B cell (primary cell): ENCODE measurements at regions not wholly inside any gene's neighbourhood (a gene's known extent, or its start where the extent isn't known, plus 50 kb on each side); places are given as distances from the start of the nearest gene placed in this dataset.

ENCODE experiments used
- ATAC-seq: fragments of 200-7000 bp; cut with Tn5 transposase; one replicate; pipeline ENCODE4 v1.10.0; 2021; ENCODE audit warnings: low read depth, mild to moderate bottlenecking, moderate number of reproducible peaks, moderate library complexity
- CTCF ChIA-PET: fragments of 350-600 bp; sonication (Branson Sonifier 250); formaldehyde crosslinking; loops from one replicate; lab custom pipeline; 2021; ENCODE audit warnings: antibody characterized with exemption, inconsistent platforms; lab: Charles Lee
- POLR2A ChIA-PET: fragments of 350-600 bp; sonication (Branson Sonifier 250); formaldehyde crosslinking; loops from one replicate; lab custom pipeline; 2021; ENCODE audit warnings: antibody characterized with exemption; lab: Charles Lee
- DNase-seq: peaks from one replicate; pipeline ENCODE4 v3.0.0; 2013
- H2AFZ ChIP-seq: 2 replicates; pipeline ENCODE4 v1.6.1; 2012; ENCODE audit warnings: mild to moderate bottlenecking, low read depth, low read length; ENCODE audit not compliant: insufficient read depth, poor library complexity, severe bottlenecking
- H3K27ac ChIP-seq, 2 donors: 1 replicate in 1 of 2; 2 replicates in 1 of 2; pipeline ENCODE4 v1.5.1; 2012 to 2013; ENCODE audit warnings: low read length in 2 of 2, mild to moderate bottlenecking in 2 of 2, moderate library complexity in 1 of 2
- H3K27me3 ChIP-seq, 4 experiments: fragments of 200-600 bp in 1 of 4; sonication (generic) in 1 of 4; replicated peaks in 1 of 4; 1 replicate in 2 of 4; 2 replicates in 2 of 4; pipeline versions ENCODE4 v1.6.1 to v1.7.0; 2013 to 2016; ENCODE audit warnings: low read length in 3 of 4, mild to moderate bottlenecking in 2 of 4, mixed read lengths in 1 of 4, moderate library complexity in 1 of 4; ENCODE audit not compliant: insufficient read depth in 4 of 4, control insufficient read depth in 3 of 4; ENCODE audit errors: control extremely low read depth in 1 of 4
- H3K36me3 ChIP-seq, 2 experiments: replicated peaks in 1 of 2; 1 replicate in 1 of 2; 2 replicates in 1 of 2; pipeline versions ENCODE4 v1.6.1 to v1.7.1; 2013; ENCODE audit warnings: low read length in 1 of 2; ENCODE audit not compliant: insufficient read depth in 2 of 2, control insufficient read depth in 1 of 2; ENCODE audit errors: control extremely low read depth in 1 of 2, extremely low read depth in 1 of 2
- H3K4me1 ChIP-seq, 2 donors: fragments of 200-600 bp in 1 of 2; sonication (generic) in 1 of 2; 1 replicate in 1 of 2; 2 replicates in 1 of 2; pipeline versions ENCODE4 v1.5.1 to v1.6.1; 2013 to 2017; ENCODE audit warnings: low read length in 2 of 2; ENCODE audit not compliant: control insufficient read depth in 2 of 2, insufficient read depth in 2 of 2
- H3K4me2 ChIP-seq: replicated peaks from 2 replicates; pipeline ENCODE3; 2012; ENCODE audit warnings: mild to moderate bottlenecking, low read depth, low read length; ENCODE audit not compliant: poor library complexity, severe bottlenecking
- H3K4me3 ChIP-seq, 5 experiments: fragments of 200-600 bp in 1 of 5; sonication (generic) in 1 of 5; 1 replicate in 3 of 5; 2 replicates in 2 of 5; pipeline versions ENCODE4 v1.5.1 to v1.7.0; 2011 to 2016; ENCODE audit warnings: low read length in 4 of 5, mild to moderate bottlenecking in 4 of 5, low read depth in 2 of 5, control low read depth in 1 of 5, moderate library complexity in 1 of 5; ENCODE audit not compliant: insufficient read depth in 1 of 5; ENCODE audit errors: control extremely low read depth in 1 of 5, extremely low read depth in 1 of 5
- H3K79me2 ChIP-seq: fragments of 200-600 bp; sonication (generic); one replicate; pipeline ENCODE4 v1.6.0; 2016; ENCODE audit warnings: low read length; ENCODE audit not compliant: control insufficient read depth, insufficient read depth
- H3K9ac ChIP-seq: fragments of 200-600 bp; sonication (generic); 2 replicates; pipeline ENCODE4 v1.6.1; 2017; ENCODE audit warnings: mild to moderate bottlenecking, low read length, moderate library complexity
- H3K9me3 ChIP-seq, 3 donors: one replicate each; pipeline versions ENCODE4 v1.6.1 to v1.7.1; 2013; ENCODE audit warnings: low read length in 2 of 3; ENCODE audit not compliant: control insufficient read depth in 2 of 3, insufficient read depth in 1 of 3; ENCODE audit errors: control extremely low read depth in 1 of 3
- H4K20me1 ChIP-seq: 2 replicates; pipeline ENCODE4 v1.6.0; 2012; ENCODE audit warnings: mild to moderate bottlenecking, low read length; ENCODE audit not compliant: insufficient read depth, control insufficient read depth, poor library complexity, severe bottlenecking
- H3K27ac Mint-ChIP-seq: one replicate; pipeline ENCODE4 v1.8.0; 2021; ENCODE audit warnings: mixed read lengths
- H3K27me3 Mint-ChIP-seq: one replicate; pipeline ENCODE4 v1.8.0; 2021; ENCODE audit warnings: mixed read lengths
- H3K4me1 Mint-ChIP-seq: one replicate; pipeline ENCODE4 v1.8.0; 2021; ENCODE audit warnings: mixed read lengths
- H3K4me3 Mint-ChIP-seq: one replicate; pipeline ENCODE4 v1.8.0; 2021; ENCODE audit warnings: mixed read lengths
- H3K9me3 Mint-ChIP-seq: one replicate; pipeline ENCODE4 v1.8.0; 2022; ENCODE audit warnings: mixed read lengths; ENCODE audit not compliant: insufficient read depth
- EZH2 ChIP-seq: IDR thresholded peaks from 2 replicates; pipeline ENCODE4 v1.6.1; 2012; ENCODE audit warnings: borderline replicate concordance, low read depth, mild to moderate bottlenecking, moderate library complexity, low read length; ENCODE audit not compliant: insufficient read depth, poor library complexity, severe bottlenecking
- WGBS: methylation state at CpG from one replicate; pipeline ENCODE4 v1.1.5; 2013; ENCODE audit warnings: missing lambda C conversion rate; ENCODE audit not compliant: insufficient coverage; 5-methylcytosine and 5-hydroxymethylcytosine counted together
- intact Hi-C: fragments of 100-400 bp; cut with micrococcal nuclease; formaldehyde crosslinking; loops from one replicate; pipeline ENCODE4 v1.10.0; 2022
- TF ChIP-seq, protein P1 (sequence below): fragments of 200-600 bp; IDR thresholded peaks from one replicate; pipeline ENCODE4 v1.8.0; 2022; ENCODE audit warnings: antibody characterized with exemption, mild to moderate bottlenecking

DNA sequence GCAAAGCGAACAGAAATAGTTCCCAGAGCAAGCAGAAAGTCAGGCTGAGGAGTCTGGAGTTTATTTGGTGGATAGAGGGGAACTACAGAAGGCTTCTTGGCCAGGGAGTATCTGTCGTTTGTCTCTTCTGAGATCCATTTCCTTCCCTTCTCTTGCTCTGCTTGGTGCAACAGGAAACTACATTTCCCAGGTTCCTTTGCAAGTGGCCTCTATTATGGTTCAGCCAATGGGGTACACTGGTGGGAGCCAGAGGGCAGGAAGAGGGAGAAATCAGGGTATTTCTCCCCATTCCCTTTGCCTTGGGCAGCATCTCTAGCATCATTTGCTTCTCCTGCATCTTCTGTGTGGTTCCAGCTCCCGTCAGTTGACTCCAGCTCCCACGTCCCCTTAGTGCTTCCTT is 142.1 kb downstream of the BCOR start:
- ChIA-PET POLR2A (no interaction called here), CTCF (no interaction called here)
- Mint-ChIP-seq H3K27me3 (no peaks in the 10 kb centered on the region), H3K9me3 (no peaks in the 10 kb centered on the region), H3K4me3 (no peak overlapping the region), H3K27ac (no peak overlapping the region), H3K4me1 (peaks cover 2% of the 10 kb centered on the region)
- H3K9ac ChIP-seq, result no peak overlapping the region
- H2AFZ ChIP-seq, result no peak overlapping the region
- H3K36me3 ChIP-seq, result no peaks in the 10 kb centered on the region
- no peak for TF ChIP-seq EZH2
- TF ChIP-seq, protein P1, sequence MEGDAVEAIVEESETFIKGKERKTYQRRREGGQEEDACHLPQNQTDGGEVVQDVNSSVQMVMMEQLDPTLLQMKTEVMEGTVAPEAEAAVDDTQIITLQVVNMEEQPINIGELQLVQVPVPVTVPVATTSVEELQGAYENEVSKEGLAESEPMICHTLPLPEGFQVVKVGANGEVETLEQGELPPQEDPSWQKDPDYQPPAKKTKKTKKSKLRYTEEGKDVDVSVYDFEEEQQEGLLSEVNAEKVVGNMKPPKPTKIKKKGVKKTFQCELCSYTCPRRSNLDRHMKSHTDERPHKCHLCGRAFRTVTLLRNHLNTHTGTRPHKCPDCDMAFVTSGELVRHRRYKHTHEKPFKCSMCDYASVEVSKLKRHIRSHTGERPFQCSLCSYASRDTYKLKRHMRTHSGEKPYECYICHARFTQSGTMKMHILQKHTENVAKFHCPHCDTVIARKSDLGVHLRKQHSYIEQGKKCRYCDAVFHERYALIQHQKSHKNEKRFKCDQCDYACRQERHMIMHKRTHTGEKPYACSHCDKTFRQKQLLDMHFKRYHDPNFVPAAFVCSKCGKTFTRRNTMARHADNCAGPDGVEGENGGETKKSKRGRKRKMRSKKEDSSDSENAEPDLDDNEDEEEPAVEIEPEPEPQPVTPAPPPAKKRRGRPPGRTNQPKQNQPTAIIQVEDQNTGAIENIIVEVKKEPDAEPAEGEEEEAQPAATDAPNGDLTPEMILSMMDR, result no peak
- H3K27me3 ChIP-seq, result no peaks in the 10 kb centered on the region
- WGBS, result 100% methylated on average over 2 of the region's 4 CpGs
- no peak overlapping the region for H3K4me3 ChIP-seq
- peaks cover 0 to 9% (median 0%) of the 10 kb centered on the region in 3 donors for H3K9me3 ChIP-seq
- no peak for DNase-seq
- no peak overlapping the region for H3K27ac ChIP-seq
- intact Hi-C loops, result no loop called here
- ATAC-seq, result no peak
- H3K79me2 ChIP-seq, result no peaks in the 10 kb centered on the region
- no peaks in the 10 kb centered on the region for H4K20me1 ChIP-seq
- H3K4me1 ChIP-seq, result no peaks in the 10 kb centered on the region
- H3K4me2 ChIP-seq, result no peak overlapping the region

GRCh38 chrX:39956803-39957394 is 140.9 kb downstream of the BCOR start:
- ATAC-seq (no peak), DNase-seq (no peak)
- H3K9ac ChIP-seq, result no peak overlapping the region
- no peaks in the 10 kb centered on the region for H3K9me3 ChIP-seq
- H3K27me3 Mint-ChIP-seq, result no peaks in the 10 kb centered on the region
- no peak overlapping the region for H3K4me3 Mint-ChIP-seq
- H3K79me2 ChIP-seq, result no peaks in the 10 kb centered on the region
- CTCF ChIA-PET, result no interaction called here
- no peaks in the 10 kb centered on the region for H4K20me1 ChIP-seq
- intact Hi-C loops, result no loop called here
- H3K4me1 ChIP-seq, result no peaks in the 10 kb centered on the region
- no peak overlapping the region for H3K27ac ChIP-seq
- H3K4me2 ChIP-seq, result no peak overlapping the region
- no peak for TF ChIP-seq EZH2
- TF ChIP-seq, protein P1, result no peak
- H2AFZ ChIP-seq, result no peak overlapping the region
- no peaks in the 10 kb centered on the region for H3K9me3 Mint-ChIP-seq
- H3K36me3 ChIP-seq, result no peaks in the 10 kb centered on the region
- no peaks in the 10 kb centered on the region for H3K27me3 ChIP-seq
- POLR2A ChIA-PET, result no interaction called here
- H3K27ac Mint-ChIP-seq, result no peak overlapping the region
- 96% methylated on average over 4 of the region's 7 CpGs for whole genome bisulfite sequencing
- H3K4me1 Mint-ChIP-seq, result peaks cover 2% of the 10 kb centered on the region
- H3K4me3 ChIP-seq, result no peak overlapping the region
